Fibroblast of skin of abdomen (primary cell): ENCODE measurements at regions not wholly inside any gene's neighbourhood (a gene's known extent, or its start where the extent isn't known, plus 50 kb on each side); places are given as distances from the start of the nearest gene placed in this dataset.
"Not testable (repeated sequence)": the region's sequence is repeated elsewhere in the genome, so short reads cannot be mapped to it uniquely, and the experiment has no call there.

ENCODE experiments used
- DNase-seq: peaks from one replicate; pipeline ENCODE4 v3.0.0-alpha.2; 2013

- DNase-seq = not testable (repeated sequence)
These were observed 64.5 kb downstream of the SLC30A10 start for GRCh38 chr1:219863816-219864215.

- DNase-seq = no peak
These were observed 66.0 kb downstream of the SLC30A10 start for GRCh38 chr1:219862366-219862765.

DNA sequence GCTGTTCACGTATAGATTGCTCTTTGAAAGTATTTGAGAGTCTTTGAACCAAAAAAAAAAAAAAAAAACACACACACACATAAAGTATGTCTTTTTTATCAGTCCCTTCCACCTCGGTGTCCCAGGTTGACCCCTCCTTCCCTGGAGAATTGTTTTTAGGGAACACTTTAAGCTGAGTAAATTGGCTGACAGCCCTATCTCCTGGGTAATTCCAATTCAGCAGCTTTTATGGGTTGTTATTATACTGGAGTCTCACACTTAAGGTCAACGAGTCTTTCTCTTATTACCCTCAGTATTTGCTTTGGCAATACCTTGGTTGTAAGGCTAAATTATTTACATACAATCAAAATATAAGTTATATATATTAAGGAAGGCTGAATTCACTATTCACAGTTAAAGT is 69.4 kb downstream of the SLC30A10 start:
- DNase-seq = no peak

DNA sequence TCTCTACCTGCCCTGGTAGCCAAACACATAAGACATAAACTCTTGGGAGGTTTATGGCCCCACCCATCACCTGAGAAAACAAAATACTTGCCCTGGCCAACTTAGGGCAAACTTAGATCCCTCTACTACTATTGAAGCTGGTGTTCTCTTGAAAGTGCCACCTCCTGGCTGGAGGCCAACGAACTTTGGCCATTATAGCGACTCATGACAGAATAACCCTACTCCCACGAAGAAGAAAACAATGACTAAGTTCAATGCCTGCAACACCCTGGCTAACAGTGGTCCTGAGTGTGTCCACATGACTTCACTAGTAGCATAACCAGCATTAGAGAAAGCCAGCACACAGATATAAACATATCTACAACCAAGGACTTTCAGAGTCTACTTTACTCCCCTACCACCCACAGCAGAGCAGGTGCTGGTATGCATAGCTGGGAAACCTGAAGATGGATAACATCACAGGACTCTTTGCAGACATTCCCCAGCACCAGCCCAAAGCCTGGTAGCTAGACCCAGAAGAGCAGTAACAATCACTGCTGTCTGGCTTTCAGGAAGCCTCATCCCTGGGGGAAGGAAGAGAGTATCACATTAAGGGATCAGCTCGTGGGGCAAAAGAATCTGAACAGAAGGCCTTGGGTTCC is 81.0 kb downstream of the SLC30A10 start:
- no peak for DNase-seq

DNA sequence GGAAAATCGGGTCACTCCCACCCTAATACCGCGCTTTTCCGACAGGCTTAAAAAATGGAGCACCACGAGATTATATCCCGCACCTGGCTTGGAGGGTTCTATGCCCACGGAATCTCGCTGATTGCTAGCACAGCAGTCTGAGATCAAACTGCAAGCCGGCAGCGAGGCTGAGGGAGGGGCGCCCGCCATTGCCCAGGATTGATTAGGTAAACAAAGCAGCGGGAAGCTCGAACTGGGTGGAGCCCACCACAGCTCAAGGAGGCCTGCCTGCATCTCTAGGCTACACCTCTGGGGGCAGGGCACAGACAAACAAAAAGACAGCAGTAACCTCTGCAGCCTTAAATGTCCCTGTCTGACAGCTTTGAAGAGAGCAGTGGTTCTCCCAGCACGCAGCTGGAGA is 88.8 kb downstream of the SLC30A10 start:
- not testable (repeated sequence) for DNase-seq

DNA sequence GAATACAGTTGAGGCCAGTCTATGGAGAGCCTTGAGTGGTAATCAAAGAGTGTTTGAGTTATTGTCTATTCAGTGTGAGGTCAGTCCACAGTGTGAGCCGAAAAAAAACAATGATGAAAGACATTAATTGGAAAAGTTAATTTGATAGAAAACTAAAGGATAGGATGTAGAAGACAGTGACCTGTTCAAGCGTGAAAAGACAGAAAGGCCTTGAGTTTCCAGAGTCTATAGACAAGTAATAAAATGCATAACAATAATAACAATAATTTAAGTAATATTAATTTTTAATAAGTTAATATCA is 90.4 kb downstream of the SLC30A10 start:
- no peak for DNase-seq

GRCh38 chr1:219837274-219837993 is 90.9 kb downstream of the SLC30A10 start:
- DNase-seq = peak; percentile 35

GRCh38 chr1:219834314-219834917 is 93.9 kb downstream of the SLC30A10 start:
- no peak for DNase-seq

GRCh38 chr1:219833214-219833815 is 95.0 kb downstream of the SLC30A10 start:
- no peak for DNase-seq

GRCh38 chr1:219826290-219826689 is 102.1 kb downstream of the SLC30A10 start:
- no peak for DNase-seq

GRCh38 chr1:219825355-219825754 is 103.0 kb downstream of the SLC30A10 start:
- DNase-seq = no peak

DNA sequence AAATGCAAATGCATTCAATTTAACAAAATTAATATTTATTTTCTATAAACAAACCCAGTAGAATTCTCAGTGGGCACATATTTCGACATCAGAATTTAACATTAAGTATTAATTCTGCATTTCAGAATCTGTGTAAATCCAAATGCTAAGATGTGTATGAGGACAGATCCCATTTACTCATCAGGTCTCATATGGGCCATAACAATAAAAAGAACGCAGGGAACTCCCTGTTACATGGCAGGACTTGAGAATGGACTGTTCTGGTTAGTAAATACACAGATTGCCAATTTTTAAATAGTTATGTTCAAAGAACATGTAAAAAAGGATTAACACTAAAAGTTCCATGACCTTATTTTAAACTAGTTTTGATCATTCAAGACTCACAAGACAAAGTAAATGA is 104.0 kb downstream of the SLC30A10 start:
- no peak for DNase-seq

GRCh38 chr1:219820551-219820950 is 107.8 kb downstream of the SLC30A10 start:
- no peak for DNase-seq

DNA sequence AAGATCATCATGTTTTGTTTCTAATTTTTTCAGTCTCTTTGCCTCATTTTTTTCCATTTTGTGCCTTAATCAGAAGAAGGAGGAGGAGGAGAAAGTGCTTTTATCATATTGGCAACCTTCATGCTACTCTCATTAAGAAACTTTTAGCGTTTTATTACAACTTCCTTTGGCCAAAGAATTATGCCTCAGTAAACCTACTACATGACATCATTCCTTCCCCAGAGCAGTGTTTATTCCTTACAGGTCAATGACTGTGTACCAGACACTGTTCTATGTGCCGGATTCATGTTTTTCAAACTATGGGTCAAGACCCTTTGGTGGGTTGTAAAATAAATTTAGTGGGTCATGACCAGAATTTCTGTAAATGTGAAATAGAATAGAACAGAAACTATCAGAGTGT is 110.4 kb downstream of the SLC30A10 start:
- no peak for DNase-seq

DNA sequence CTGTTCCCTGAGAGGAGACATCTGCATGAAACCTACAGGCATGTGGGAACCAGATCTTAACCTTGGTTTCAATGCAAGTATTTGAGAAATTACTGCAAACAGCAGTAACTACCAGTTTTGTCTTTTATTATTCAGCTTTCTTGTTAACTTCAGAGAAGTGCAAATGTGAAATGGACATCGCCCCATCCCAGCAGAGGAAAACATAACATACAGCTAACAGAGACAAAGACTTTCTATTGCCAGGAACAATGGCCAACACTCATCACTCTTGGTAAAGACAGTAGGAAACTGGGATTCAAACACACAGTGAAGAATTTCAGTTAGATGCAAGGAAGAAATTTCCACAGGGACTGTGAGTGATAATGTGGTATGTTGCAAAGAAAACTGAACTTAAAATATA is 115.1 kb downstream of the SLC30A10 start:
- DNase-seq = no peak

DNA sequence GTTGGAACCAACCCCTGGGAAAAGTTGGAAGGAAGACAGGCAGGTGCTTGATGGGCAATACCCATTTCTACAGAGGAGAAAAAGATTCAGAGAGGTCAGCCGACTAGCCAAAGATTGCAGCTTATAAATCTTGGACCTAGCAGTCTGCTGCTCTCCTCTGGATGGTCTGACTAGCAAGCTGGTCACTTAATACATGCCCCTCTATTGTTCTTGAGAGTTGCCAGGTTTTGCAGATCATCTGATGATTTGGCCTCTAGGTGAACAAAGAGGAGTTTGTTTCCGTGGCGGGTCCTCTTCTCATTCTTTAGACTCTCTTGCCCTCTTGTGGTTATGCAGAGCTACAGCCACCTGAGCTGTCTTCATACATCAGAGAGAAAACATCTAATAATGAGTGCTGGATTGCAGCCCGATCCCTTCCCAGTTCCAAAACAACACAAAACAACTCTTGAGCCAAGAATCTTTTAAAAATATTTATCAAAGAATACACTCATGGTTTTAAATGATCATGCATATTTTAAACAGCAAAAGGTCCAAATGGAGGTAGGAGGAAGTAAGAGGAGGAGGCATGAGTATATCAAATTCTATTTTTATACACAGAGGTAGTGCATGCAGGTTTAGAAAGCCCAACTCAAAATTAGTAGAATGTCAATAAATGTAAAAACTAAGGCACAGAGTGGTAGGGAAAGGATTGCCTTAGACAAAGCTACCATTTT is 115.7 kb downstream of the SLC30A10 start:
- DNase-seq = peak; percentile 71

- DNase-seq = no peak
These were observed 116.3 kb downstream of the SLC30A10 start for GRCh38 chr1:219812086-219812485.

DNA sequence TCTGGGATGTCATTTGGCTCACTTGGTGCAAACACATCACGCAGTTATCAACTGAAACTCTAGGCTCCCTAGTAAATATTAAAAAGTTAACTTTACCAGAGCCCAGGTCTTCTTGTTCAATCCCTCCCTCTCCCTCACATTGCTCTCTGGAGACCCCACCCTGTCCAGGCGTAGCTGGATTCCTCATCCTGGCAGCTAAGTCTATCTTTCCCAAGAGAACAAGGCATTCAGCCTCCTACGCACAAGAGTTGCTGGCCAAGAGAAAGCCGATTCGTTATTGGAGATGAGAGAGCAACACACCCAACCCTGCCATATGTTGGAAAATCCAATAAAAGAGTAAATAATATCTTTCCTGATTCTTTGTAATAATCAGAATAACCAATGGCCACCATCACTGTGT is 117.9 kb downstream of the SLC30A10 start:
- no peak for DNase-seq

DNA sequence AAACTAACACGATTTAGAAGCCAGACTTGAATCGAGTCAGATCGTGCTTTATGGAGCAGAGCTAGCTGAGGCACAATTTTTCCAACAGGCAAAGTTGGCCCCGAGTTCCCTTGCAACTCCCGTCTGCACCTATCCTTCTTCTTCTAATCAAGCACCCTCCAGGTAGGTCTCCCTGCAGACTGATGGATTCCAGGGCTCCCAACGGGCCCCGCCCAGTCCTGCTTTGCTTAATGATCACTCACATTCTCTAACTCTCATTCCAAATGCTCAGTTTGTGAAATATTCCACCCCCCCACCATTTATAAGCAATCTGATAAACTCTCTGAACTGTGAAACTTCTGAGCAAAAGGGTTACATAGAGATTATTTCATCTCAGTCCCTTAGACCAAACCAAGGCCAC is 119.6 kb downstream of the SLC30A10 start:
- no peak for DNase-seq

DNA sequence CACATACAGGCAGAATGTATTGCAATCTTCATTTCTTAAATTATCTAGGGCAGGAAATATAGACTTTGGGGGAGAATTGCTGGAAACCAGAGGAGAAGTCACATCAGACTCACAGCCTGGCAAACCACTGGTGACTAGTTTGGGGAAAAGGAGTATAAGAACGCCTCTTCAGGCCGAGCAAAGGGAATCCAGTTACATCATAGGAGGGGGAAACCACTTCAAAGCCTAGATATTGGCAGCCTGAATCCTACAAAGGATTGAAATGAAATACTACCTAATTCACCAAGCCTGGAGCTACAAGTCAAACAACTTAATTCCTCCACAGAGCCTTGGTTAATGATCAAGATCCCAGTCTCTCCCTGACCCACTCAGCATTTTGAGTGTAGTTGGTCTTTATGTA is 121.7 kb downstream of the SLC30A10 start:
- no peak for DNase-seq

GRCh38 chr1:219806020-219806419 is 122.3 kb downstream of the SLC30A10 start:
- no peak for DNase-seq

GRCh38 chr1:219805191-219805590 is 123.2 kb downstream of the SLC30A10 start:
- DNase-seq = no peak

DNA sequence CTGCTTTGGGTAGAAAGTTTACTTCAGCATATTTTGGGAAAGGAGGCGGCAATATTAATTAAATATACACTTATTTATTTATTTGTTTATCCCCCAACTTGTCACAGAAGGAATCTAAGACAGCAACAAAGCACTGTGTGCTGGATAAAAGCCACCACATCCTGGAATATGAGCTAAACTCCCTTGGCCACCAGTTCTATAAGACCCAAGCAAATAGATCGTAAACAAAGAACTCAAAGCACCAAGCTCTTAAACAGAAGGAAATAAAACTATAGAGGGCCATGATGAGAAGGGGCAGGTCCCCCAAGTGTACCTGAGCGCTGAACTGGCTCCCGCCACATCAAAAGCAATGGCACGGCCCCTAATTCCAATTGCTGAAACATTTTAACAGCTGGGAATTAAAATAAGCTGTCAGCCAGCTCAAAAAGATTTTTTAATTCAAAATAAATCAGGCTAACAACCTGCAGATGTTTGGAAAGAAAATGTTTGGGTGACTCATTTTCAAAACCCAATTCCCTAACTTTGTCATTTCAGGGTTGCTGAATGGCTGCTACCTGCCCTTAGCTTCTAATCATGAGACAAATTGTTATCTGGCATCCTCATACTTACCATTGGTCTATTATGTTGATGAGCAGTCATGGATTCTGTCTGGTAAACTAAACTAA is 127.1 kb downstream of the SLC30A10 start:
- no peak for DNase-seq
